ENCODE measurements at regions not wholly inside any gene's neighbourhood (a gene's known extent, or its start where the extent isn't known, plus 50 kb on each side); places are given as distances from the start of the nearest gene placed in this dataset.

GRCh38 chr6:165749163-165749562 lies 86.1 kb upstream of the PDE10A start:
- TF ChIP-seq CTCF (conservative IDR thresholded peaks at IDR 0.05; ENCODE audit: low read depth, low read length) (no peak), EZH2 (IDR thresholded peaks at IDR 0.05; ENCODE audit: low read length, unreplicated experiment) (no peak), EZH2phosphoT487 (IDR thresholded peaks at IDR 0.05; ENCODE audit: borderline replicate concordance, low read length) (no peak)
- BruUV-seq (replicated peaks): no TSS peak

GRCh38 chr6:165748390-165748789 lies 85.3 kb upstream of the PDE10A start:
- intact Hi-C loops (cut with micrococcal nuclease): no loop called here
- Histone ChIP-seq H4K20me1 (ENCODE audit: low read length) (no peaks in the 10 kb centered on the region), H3K9ac (ENCODE audit: low read length) (no peak overlapping the region), H3K4me2 (ENCODE audit: low read length) (no peak overlapping the region), H2AFZ (ENCODE audit: low read length) (no peak overlapping the region), H3F3A (ENCODE audit: low read length, unreplicated experiment) (no peaks in the 10 kb centered on the region), H3K9me2 (replicated peaks; ENCODE audit: low read length) (no peaks in the 10 kb centered on the region), H3K4me1 (ENCODE audit: insufficient read depth, low read length) (no peaks in the 10 kb centered on the region), H3K36me3 (ENCODE audit: low read depth, low read length) (no peaks in the 10 kb centered on the region), H3K79me2 (ENCODE audit: low read length) (no peaks in the 10 kb centered on the region), H3K9me3 (ENCODE audit: low read length) (no peaks in the 10 kb centered on the region), H3K27ac (ENCODE audit: low read length) (no peak overlapping the region), H3K4me3 (ENCODE audit: low read length) (no peak overlapping the region), H3K27me3 (ENCODE audit: low read length) (no peaks in the 10 kb centered on the region)
- CTCF ChIA-PET: no interaction called here
- ATAC-seq (no peak), DNase-seq (no peak)
- no peak for TF ChIP-seq EZH2 (IDR thresholded peaks at IDR 0.05; ENCODE audit: low read length, unreplicated experiment)
- no peak for TF ChIP-seq EZH2phosphoT487 (IDR thresholded peaks at IDR 0.05; ENCODE audit: borderline replicate concordance, low read length)
- TF ChIP-seq CTCF (conservative IDR thresholded peaks at IDR 0.05; ENCODE audit: low read depth, low read length): no peak
- BruUV-seq (replicated peaks): no TSS peak
- POLR2A ChIA-PET (ENCODE audit: unreplicated experiment): no interaction called here

More at GRCh38 chr6:165749163-165749562, 86.1 kb upstream of the PDE10A start:
- ChIA-PET POLR2A (ENCODE audit: unreplicated experiment) (no interaction called here), CTCF (no interaction called here)
- no peaks in the 10 kb centered on the region for H3K9me2 ChIP-seq (replicated peaks; ENCODE audit: low read length)
- intact Hi-C loops (cut with micrococcal nuclease): no loop called here
- H3K79me2 ChIP-seq (ENCODE audit: low read length): no peaks in the 10 kb centered on the region
- H3K4me2 ChIP-seq (ENCODE audit: low read length): no peak overlapping the region
- no peaks in the 10 kb centered on the region for H3K36me3 ChIP-seq (ENCODE audit: low read depth, low read length)
- no peaks in the 10 kb centered on the region for H4K20me1 ChIP-seq (ENCODE audit: low read length)
- H3K27me3 ChIP-seq (ENCODE audit: low read length): no peaks in the 10 kb centered on the region
- no peak overlapping the region for H3K4me3 ChIP-seq (ENCODE audit: low read length)
- DNase-seq (no peak), ATAC-seq (no peak)
- H3K9me3 ChIP-seq (ENCODE audit: low read length): no peaks in the 10 kb centered on the region
- no peak overlapping the region for H3K27ac ChIP-seq (ENCODE audit: low read length)
- H3K9ac ChIP-seq (ENCODE audit: low read length): no peak overlapping the region
- H3K4me1 ChIP-seq (ENCODE audit: insufficient read depth, low read length): no peaks in the 10 kb centered on the region
- no peak overlapping the region for H2AFZ ChIP-seq (ENCODE audit: low read length)
- H3F3A ChIP-seq (ENCODE audit: low read length, unreplicated experiment): no peaks in the 10 kb centered on the region

GRCh38 chr6:165747963-165748362 lies 84.9 kb upstream of the PDE10A start:
- no peaks in the 10 kb centered on the region for H4K20me1 ChIP-seq (ENCODE audit: low read length)
- H3K27me3 ChIP-seq (ENCODE audit: low read length): no peaks in the 10 kb centered on the region
- H3K27ac ChIP-seq (ENCODE audit: low read length): no peak overlapping the region
- no peak overlapping the region for H3K4me2 ChIP-seq (ENCODE audit: low read length)
- H3K4me3 ChIP-seq (ENCODE audit: low read length): no peak overlapping the region
- DNase-seq: no peak
- no peak overlapping the region for H2AFZ ChIP-seq (ENCODE audit: low read length)
- ATAC-seq: no peak
- no peaks in the 10 kb centered on the region for H3K4me1 ChIP-seq (ENCODE audit: insufficient read depth, low read length)
- CTCF ChIA-PET: no interaction called here
- no peaks in the 10 kb centered on the region for H3K36me3 ChIP-seq (ENCODE audit: low read depth, low read length)
- intact Hi-C loops (cut with micrococcal nuclease): no loop called here
- TF ChIP-seq CTCF (conservative IDR thresholded peaks at IDR 0.05; ENCODE audit: low read depth, low read length): no peak
- no peak for TF ChIP-seq EZH2phosphoT487 (IDR thresholded peaks at IDR 0.05; ENCODE audit: borderline replicate concordance, low read length)
- no peak for TF ChIP-seq EZH2 (IDR thresholded peaks at IDR 0.05; ENCODE audit: low read length, unreplicated experiment)
- H3K9ac ChIP-seq (ENCODE audit: low read length): no peak overlapping the region
- no peaks in the 10 kb centered on the region for H3F3A ChIP-seq (ENCODE audit: low read length, unreplicated experiment)
- no TSS peak for BruUV-seq (replicated peaks)
- no peaks in the 10 kb centered on the region for H3K9me3 ChIP-seq (ENCODE audit: low read length)
- POLR2A ChIA-PET (ENCODE audit: unreplicated experiment): no interaction called here
- no peaks in the 10 kb centered on the region for H3K9me2 ChIP-seq (replicated peaks; ENCODE audit: low read length)
- H3K79me2 ChIP-seq (ENCODE audit: low read length): no peaks in the 10 kb centered on the region
